ENCODE measurements at regions not wholly inside any gene's neighbourhood (a gene's known extent, or its start where the extent isn't known, plus 50 kb on each side); places are given as distances from the start of the nearest gene placed in this dataset.

DNA sequence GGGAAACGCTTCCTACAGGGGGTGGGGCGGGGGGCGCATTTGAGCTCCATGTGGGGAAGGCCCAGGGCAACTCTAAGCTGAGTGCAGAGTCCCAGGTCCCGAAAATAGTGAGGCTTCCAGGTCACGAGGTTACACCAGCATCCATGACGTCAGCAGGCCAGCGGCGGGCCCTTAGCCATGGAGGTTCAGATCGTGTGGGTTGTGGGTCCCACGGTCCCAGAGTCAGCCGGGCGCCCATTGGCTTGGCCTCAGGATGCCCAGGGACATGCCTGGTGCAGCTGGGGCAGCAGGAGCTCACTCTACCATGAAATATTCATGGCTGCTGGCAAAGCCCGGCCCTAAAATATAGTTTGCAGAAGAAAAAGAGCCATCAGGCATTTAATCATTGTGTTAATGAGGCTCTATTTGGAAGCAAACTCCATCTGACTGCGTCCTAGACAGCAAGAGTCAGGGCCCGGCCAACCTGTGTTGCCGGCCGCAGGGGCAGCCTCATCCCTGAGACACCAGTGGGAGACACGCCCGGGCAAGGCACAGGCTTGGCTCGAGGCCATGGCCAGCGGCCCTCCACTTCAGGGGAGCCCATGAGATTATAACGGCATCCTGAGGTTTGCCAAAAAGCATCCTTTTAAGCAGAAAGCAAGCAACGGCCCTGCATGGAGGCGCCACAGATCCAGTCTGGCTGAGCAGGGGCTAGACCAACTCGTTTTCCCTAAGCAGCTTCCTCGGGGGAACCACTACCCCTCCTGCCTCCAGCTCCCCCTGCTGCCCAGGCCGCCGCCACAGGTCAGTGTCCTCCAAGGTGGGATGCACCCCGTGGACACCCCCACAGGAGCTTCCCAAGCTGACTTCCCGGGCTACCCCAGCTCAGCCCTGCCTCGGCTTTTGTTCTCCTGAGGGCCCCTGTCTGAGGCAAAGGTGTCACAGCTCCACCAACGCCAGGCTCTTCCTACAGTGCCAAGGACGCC, 108.9 kb upstream of the PPP1R26 start:
- H3K9ac ChIP-seq (ENCODE audit: control insufficient read depth, extremely low read depth, insufficient read depth, low read length): no peak overlapping the region
- DNase-seq (ENCODE audit: low read depth, low spot score): no peak
- no peak overlapping the region for H3K27ac ChIP-seq (ENCODE audit: control insufficient read depth, insufficient read depth, low read length)
- H3K79me2 ChIP-seq (ENCODE audit: control insufficient read depth, insufficient read depth, low read length): no peaks in the 10 kb centered on the region
- H4K20me1 ChIP-seq (ENCODE audit: control insufficient read depth, extremely low read depth, insufficient read depth, low read length): no peaks in the 10 kb centered on the region
- TF ChIP-seq, protein P1, sequence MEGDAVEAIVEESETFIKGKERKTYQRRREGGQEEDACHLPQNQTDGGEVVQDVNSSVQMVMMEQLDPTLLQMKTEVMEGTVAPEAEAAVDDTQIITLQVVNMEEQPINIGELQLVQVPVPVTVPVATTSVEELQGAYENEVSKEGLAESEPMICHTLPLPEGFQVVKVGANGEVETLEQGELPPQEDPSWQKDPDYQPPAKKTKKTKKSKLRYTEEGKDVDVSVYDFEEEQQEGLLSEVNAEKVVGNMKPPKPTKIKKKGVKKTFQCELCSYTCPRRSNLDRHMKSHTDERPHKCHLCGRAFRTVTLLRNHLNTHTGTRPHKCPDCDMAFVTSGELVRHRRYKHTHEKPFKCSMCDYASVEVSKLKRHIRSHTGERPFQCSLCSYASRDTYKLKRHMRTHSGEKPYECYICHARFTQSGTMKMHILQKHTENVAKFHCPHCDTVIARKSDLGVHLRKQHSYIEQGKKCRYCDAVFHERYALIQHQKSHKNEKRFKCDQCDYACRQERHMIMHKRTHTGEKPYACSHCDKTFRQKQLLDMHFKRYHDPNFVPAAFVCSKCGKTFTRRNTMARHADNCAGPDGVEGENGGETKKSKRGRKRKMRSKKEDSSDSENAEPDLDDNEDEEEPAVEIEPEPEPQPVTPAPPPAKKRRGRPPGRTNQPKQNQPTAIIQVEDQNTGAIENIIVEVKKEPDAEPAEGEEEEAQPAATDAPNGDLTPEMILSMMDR (optimal IDR thresholded peaks at IDR 0.05 in 1 of 3, IDR thresholded peaks at IDR 0.05 in 1 of 3, conservative IDR thresholded peaks at IDR 0.05 in 1 of 3; ENCODE audit: extremely low read depth in 1 of 3, insufficient read depth in 2 of 3, low read length in 3 of 3): peak in 1 of 3 experiments; percentile 13
- no peak for TF ChIP-seq EZH2 (IDR thresholded peaks at IDR 0.05; ENCODE audit: low read length)
- H3K4me3 ChIP-seq (ENCODE audit: control insufficient read depth in 2 of 3, extremely low read depth in 1 of 3, insufficient read depth in 2 of 3, low read depth in 1 of 3, low read length in 3 of 3): no peak overlapping the region
- no peaks in the 10 kb centered on the region for H3K9me1 ChIP-seq (ENCODE audit: control insufficient read depth, extremely low read depth, insufficient read depth, low read length)
- FAIRE-seq: no peak
- H3K9me3 ChIP-seq (ENCODE audit: control insufficient read depth, low read depth, low read length): no peaks in the 10 kb centered on the region
- peak overlapping the region; percentile 22 for H2AFZ ChIP-seq (ENCODE audit: control insufficient read depth, low read length)
- H3K4me1 ChIP-seq (ENCODE audit: control insufficient read depth, extremely low read depth, insufficient read depth, low read length): peaks cover 13% of the 10 kb centered on the region
- dilution Hi-C loops (cut with MboI; ENCODE audit: extremely low pct_ligation_motif_present, low sequenced_read_pairs): no loop called here
- H3K4me2 ChIP-seq (ENCODE audit: control insufficient read depth, extremely low read depth, insufficient read depth, low read depth, low read length): no peak overlapping the region
- H3K27me3 ChIP-seq (ENCODE audit: control insufficient read depth, extremely low read depth, insufficient read depth, low read length): peaks cover 11% of the 10 kb centered on the region
- no peaks in the 10 kb centered on the region for H3K36me3 ChIP-seq (ENCODE audit: control insufficient read depth in 2 of 2, extremely low read depth in 1 of 2, insufficient read depth in 2 of 2, low read length in 2 of 2)

DNA sequence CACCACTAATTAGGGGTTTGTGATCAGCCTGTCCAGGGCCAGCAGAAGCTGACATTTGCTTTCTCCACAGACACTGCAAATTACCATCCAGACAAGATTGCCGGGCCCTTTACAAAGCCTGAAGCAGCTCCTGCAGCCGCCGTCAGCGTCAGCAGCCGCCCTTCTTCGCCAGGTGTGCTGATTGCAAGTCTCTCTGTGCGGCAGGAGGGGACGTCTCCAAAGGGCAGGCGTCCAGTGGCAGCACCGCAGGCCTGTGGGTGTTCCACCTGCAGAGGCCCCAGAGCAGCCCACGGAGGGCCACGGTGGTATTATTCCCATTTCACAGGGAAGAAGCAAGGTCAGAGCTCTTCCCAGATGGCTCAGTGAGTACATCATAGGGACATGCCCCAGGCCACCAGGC, 108.0 kb upstream of the PPP1R26 start:
- H3K9ac ChIP-seq (ENCODE audit: control insufficient read depth, extremely low read depth, insufficient read depth, low read length): no peak overlapping the region
- H3K79me2 ChIP-seq (ENCODE audit: control insufficient read depth, insufficient read depth, low read length): no peaks in the 10 kb centered on the region
- FAIRE-seq (no peak), DNase-seq (ENCODE audit: low read depth, low spot score) (no peak)
- no peaks in the 10 kb centered on the region for H3K36me3 ChIP-seq (ENCODE audit: control insufficient read depth in 2 of 2, extremely low read depth in 1 of 2, insufficient read depth in 2 of 2, low read length in 2 of 2)
- H4K20me1 ChIP-seq (ENCODE audit: control insufficient read depth, extremely low read depth, insufficient read depth, low read length): no peaks in the 10 kb centered on the region
- peaks cover 13% of the 10 kb centered on the region for H3K4me1 ChIP-seq (ENCODE audit: control insufficient read depth, extremely low read depth, insufficient read depth, low read length)
- H2AFZ ChIP-seq (ENCODE audit: control insufficient read depth, low read length): no peak overlapping the region
- H3K4me3 ChIP-seq (ENCODE audit: control insufficient read depth in 2 of 3, extremely low read depth in 1 of 3, insufficient read depth in 2 of 3, low read depth in 1 of 3, low read length in 3 of 3): no peak overlapping the region
- no peaks in the 10 kb centered on the region for H3K9me3 ChIP-seq (ENCODE audit: control insufficient read depth, low read depth, low read length)
- H3K4me2 ChIP-seq (ENCODE audit: control insufficient read depth, extremely low read depth, insufficient read depth, low read depth, low read length): no peak overlapping the region
- no peaks in the 10 kb centered on the region for H3K9me1 ChIP-seq (ENCODE audit: control insufficient read depth, extremely low read depth, insufficient read depth, low read length)
- H3K27me3 ChIP-seq (ENCODE audit: control insufficient read depth, extremely low read depth, insufficient read depth, low read length): peaks cover 11% of the 10 kb centered on the region
- dilution Hi-C loops (cut with MboI; ENCODE audit: extremely low pct_ligation_motif_present, low sequenced_read_pairs): no loop called here
- TF ChIP-seq, protein P1 (optimal IDR thresholded peaks at IDR 0.05 in 1 of 3, IDR thresholded peaks at IDR 0.05 in 1 of 3, conservative IDR thresholded peaks at IDR 0.05 in 1 of 3; ENCODE audit: extremely low read depth in 1 of 3, insufficient read depth in 2 of 3, low read length in 3 of 3): no peak
- no peak for TF ChIP-seq EZH2 (IDR thresholded peaks at IDR 0.05; ENCODE audit: low read length)
- H3K27ac ChIP-seq (ENCODE audit: control insufficient read depth, insufficient read depth, low read length): no peak overlapping the region

All from keratinocyte (primary cell).